ENCODE measurements at regions not wholly inside any gene's neighbourhood (a gene's known extent, or its start where the extent isn't known, plus 50 kb on each side); places are given as distances from the start of the nearest gene placed in this dataset.

GRCh38 chr3:1613962-1614361 lies 484.7 kb upstream of the CNTN4 start:
- TF ChIP-seq, protein P1, sequence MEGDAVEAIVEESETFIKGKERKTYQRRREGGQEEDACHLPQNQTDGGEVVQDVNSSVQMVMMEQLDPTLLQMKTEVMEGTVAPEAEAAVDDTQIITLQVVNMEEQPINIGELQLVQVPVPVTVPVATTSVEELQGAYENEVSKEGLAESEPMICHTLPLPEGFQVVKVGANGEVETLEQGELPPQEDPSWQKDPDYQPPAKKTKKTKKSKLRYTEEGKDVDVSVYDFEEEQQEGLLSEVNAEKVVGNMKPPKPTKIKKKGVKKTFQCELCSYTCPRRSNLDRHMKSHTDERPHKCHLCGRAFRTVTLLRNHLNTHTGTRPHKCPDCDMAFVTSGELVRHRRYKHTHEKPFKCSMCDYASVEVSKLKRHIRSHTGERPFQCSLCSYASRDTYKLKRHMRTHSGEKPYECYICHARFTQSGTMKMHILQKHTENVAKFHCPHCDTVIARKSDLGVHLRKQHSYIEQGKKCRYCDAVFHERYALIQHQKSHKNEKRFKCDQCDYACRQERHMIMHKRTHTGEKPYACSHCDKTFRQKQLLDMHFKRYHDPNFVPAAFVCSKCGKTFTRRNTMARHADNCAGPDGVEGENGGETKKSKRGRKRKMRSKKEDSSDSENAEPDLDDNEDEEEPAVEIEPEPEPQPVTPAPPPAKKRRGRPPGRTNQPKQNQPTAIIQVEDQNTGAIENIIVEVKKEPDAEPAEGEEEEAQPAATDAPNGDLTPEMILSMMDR (IDR thresholded peaks at IDR 0.05), result no peak
- TF ChIP-seq ZFX (IDR thresholded peaks at IDR 0.05; ENCODE audit: borderline replicate concordance), result no peak

Measured in 22Rv1 (cell line).